Effector memory CD4-positive, alpha-beta T cell (primary cell): ENCODE measurements at regions not wholly inside any gene's neighbourhood (a gene's known extent, or its start where the extent isn't known, plus 50 kb on each side); places are given as distances from the start of the nearest gene placed in this dataset.
"Not testable (repeated sequence)": the region's sequence is repeated elsewhere in the genome, so short reads cannot be mapped to it uniquely, and the experiment has no call there.

Experiments used
- DNase-seq, 3 donors: peaks; one replicate each; pipeline ENCODE4 v3.0.0-alpha.2; 2020
- H3K27ac ChIP-seq: 2 replicates; pipeline ENCODE4 v1.7.0; 2013; ENCODE audit warnings: mild to moderate bottlenecking, low read length, moderate library complexity; ENCODE audit not compliant: insufficient read depth, poor library complexity, severe bottlenecking
- H3K27me3 ChIP-seq: replicated peaks from 2 replicates; pipeline ENCODE4 v1.7.0; 2013; ENCODE audit warnings: mild to moderate bottlenecking, low read length; ENCODE audit not compliant: insufficient read depth, control insufficient read depth, poor library complexity, severe bottlenecking
- H3K36me3 ChIP-seq: 2 replicates; pipeline ENCODE4 v1.7.0; 2013; ENCODE audit warnings: mild to moderate bottlenecking, low read length, moderate library complexity; ENCODE audit not compliant: control insufficient read depth, insufficient read depth
- H3K4me1 ChIP-seq: 2 replicates; pipeline ENCODE4 v1.7.0; 2013; ENCODE audit warnings: low read length, mild to moderate bottlenecking; ENCODE audit not compliant: control insufficient read depth, insufficient read depth, poor library complexity, severe bottlenecking
- H3K4me3 ChIP-seq: 2 replicates; pipeline ENCODE4 v1.7.0; 2013; ENCODE audit warnings: low read length, low read depth, mild to moderate bottlenecking; ENCODE audit not compliant: insufficient read depth, poor library complexity, severe bottlenecking
- H3K9me3 ChIP-seq: 2 replicates; pipeline ENCODE4 v1.7.0; 2013; ENCODE audit warnings: mild to moderate bottlenecking, low read length, moderate library complexity; ENCODE audit not compliant: control insufficient read depth

DNA sequence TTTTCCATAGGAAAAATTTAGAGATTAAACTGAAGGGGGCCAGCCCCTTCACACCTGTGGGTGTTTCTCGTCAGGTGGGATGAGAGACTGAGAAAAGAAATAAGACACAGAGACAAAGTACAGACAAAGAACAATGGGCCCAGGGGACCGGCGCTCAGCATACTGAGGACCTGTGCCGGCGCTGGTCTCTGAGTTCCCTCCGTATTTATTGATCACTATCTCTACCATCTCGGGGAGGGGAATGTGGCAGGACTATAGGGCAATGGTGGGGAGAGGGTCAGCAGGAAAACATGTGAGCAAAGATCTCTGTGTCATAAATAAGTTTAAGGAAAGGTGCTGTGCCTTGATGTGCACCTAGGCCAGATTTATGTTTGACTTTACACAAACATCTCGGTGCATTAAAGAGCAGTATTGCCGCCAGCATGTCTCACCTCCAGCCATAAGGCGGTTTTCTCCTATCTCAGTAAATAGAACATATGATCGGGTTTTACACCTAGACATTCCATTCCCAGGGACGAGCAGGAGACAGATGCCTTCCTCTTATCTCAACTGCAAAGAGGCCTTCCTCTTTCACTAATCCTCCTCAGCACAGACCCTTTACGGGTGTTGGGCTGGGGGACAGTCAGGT lies 494.7 kb downstream of the IGSF11 start:
- DNase-seq, H3K27me3 ChIP-seq, H3K27ac ChIP-seq, H3K4me1 ChIP-seq, H3K9me3 ChIP-seq, H3K36me3 ChIP-seq, H3K4me3 ChIP-seq: not testable (repeated sequence)

- not testable (repeated sequence) for H3K4me3 ChIP-seq, H3K4me1 ChIP-seq, H3K27ac ChIP-seq, DNase-seq, H3K27me3 ChIP-seq, H3K9me3 ChIP-seq, H3K36me3 ChIP-seq
Observed at GRCh38 chr3:118540448-118540821, 494.2 kb downstream of the IGSF11 start.

GRCh38 chr3:118540826-118541225 lies 493.8 kb downstream of the IGSF11 start:
- no peaks in the 10 kb centered on the region for H3K4me1 ChIP-seq
- DNase-seq: no peak
- no peaks in the 10 kb centered on the region for H3K36me3 ChIP-seq

GRCh38 chr3:118541796-118542195 lies 492.9 kb downstream of the IGSF11 start:
- H3K9me3 ChIP-seq: no peaks in the 10 kb centered on the region
- no peaks in the 10 kb centered on the region for H3K27me3 ChIP-seq

More at GRCh38 chr3:118540826-118541225, 493.8 kb downstream of the IGSF11 start:
- Histone ChIP-seq H3K9me3 (no peaks in the 10 kb centered on the region), H3K27me3 (no peaks in the 10 kb centered on the region), H3K4me3 (no peak overlapping the region), H3K27ac (no peak overlapping the region)

DNA sequence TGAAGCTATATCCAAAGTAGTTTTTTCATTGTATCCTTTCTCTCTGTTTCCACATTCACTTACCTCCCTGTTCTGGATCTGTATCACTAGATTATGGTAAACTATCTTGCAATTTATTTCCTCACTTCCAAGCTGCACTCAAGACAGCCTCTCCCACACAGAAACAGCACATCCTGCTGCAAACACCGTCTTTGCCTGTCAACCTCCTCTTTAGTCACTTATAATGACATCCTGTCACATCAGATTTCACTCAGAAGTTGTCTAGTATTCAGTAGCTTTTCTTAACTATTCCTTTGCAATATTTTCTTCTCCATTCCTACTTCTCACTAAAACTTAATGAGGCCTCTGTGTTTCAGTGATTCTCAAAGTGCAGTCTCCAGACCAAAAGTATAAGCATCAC lies 490.8 kb downstream of the IGSF11 start:
- no peak for DNase-seq
- Histone ChIP-seq H3K4me1 (no peaks in the 10 kb centered on the region), H3K4me3 (no peak overlapping the region), H3K36me3 (no peaks in the 10 kb centered on the region), H3K27ac (no peak overlapping the region), H3K27me3 (no peaks in the 10 kb centered on the region), H3K9me3 (no peaks in the 10 kb centered on the region)

More at GRCh38 chr3:118541796-118542195, 492.9 kb downstream of the IGSF11 start:
- no peak overlapping the region for H3K27ac ChIP-seq
- H3K4me3 ChIP-seq: no peak overlapping the region
- no peaks in the 10 kb centered on the region for H3K36me3 ChIP-seq
- no peak for DNase-seq
- H3K4me1 ChIP-seq: no peaks in the 10 kb centered on the region

DNA sequence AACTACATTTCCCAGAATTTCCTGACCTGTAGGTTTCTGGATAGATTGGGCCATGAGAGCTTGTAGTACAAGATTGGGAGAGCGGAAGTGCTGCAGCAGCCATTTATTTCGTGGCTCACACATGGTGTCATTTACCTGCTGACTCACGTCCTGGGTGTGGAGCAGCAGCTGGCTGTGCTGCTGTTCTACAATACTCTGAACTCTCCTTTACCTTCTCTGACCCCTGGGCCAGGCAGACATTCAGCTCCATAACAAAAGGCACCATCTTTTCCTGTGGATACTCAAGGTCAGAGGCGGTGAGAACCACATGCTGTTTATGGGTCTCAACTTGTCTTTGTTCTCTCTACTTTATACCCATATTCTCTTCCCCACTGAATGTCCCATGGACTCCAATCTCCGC lies 490.2 kb downstream of the IGSF11 start:
- DNase-seq: no peak
- no peak overlapping the region for H3K27ac ChIP-seq
- no peaks in the 10 kb centered on the region for H3K4me1 ChIP-seq
- no peak overlapping the region for H3K4me3 ChIP-seq
- H3K36me3 ChIP-seq: no peaks in the 10 kb centered on the region
- H3K9me3 ChIP-seq: no peaks in the 10 kb centered on the region
- no peaks in the 10 kb centered on the region for H3K27me3 ChIP-seq

- H3K36me3 ChIP-seq: no peaks in the 10 kb centered on the region
- H3K27me3 ChIP-seq: no peaks in the 10 kb centered on the region
- no peaks in the 10 kb centered on the region for H3K4me1 ChIP-seq
- H3K27ac ChIP-seq: no peak overlapping the region
- H3K4me3 ChIP-seq: no peak overlapping the region
- no peaks in the 10 kb centered on the region for H3K9me3 ChIP-seq
- no peak for DNase-seq
Observed at GRCh38 chr3:118548434-118548833, 486.2 kb downstream of the IGSF11 start.

- Histone ChIP-seq H3K4me3 (no peak overlapping the region), H3K36me3 (no peaks in the 10 kb centered on the region), H3K4me1 (no peaks in the 10 kb centered on the region), H3K27ac (no peak overlapping the region), H3K27me3 (no peaks in the 10 kb centered on the region), H3K9me3 (no peaks in the 10 kb centered on the region)
- DNase-seq: no peak
Observed at GRCh38 chr3:118550122-118550521, 484.5 kb downstream of the IGSF11 start.

- no peak for DNase-seq
- H3K9me3 ChIP-seq: no peaks in the 10 kb centered on the region
- no peaks in the 10 kb centered on the region for H3K27me3 ChIP-seq
- no peaks in the 10 kb centered on the region for H3K4me1 ChIP-seq
- H3K27ac ChIP-seq: no peak overlapping the region
- no peaks in the 10 kb centered on the region for H3K36me3 ChIP-seq
- H3K4me3 ChIP-seq: no peak overlapping the region
Observed at GRCh38 chr3:118550556-118550955, 484.1 kb downstream of the IGSF11 start.

DNA sequence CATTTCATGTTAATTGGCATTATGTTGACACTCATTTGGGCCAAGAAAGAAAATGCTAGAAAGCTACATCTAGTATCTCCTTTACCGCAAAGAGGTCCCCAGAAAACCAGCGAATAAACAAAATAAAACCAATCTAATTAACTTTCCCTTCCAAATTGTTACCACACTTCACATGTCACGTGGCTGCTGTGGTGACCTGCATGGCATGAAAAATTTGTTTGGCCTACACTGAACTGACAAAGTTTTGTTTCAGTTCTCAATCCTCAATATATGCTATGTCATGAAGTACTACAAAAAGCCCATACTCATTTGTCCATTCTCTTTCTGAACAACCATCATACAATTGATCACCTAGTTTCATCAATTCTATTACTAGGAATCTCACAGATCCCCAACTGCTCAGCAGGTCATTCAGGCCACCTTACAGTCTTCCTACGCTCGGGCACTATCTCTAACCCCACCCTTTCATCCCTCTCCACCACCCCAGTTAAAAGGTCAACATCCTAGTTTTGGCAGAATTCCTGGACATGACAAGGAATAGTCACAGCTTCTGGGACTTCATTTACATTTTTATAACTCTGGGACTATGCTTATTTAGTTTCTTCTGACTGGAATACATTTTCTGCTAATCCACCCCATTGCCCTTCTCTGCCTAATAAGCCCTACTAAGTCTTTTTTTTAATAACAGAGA lies 480.4 kb downstream of the IGSF11 start:
- Histone ChIP-seq H3K9me3 (no peaks in the 10 kb centered on the region), H3K4me3 (no peak overlapping the region), H3K36me3 (no peaks in the 10 kb centered on the region), H3K4me1 (no peaks in the 10 kb centered on the region), H3K27me3 (no peaks in the 10 kb centered on the region), H3K27ac (no peak overlapping the region)
- DNase-seq: no peak
